ENCODE measurements at regions not wholly inside any gene's neighbourhood (a gene's known extent, or its start where the extent isn't known, plus 50 kb on each side); places are given as distances from the start of the nearest gene placed in this dataset.

DNA sequence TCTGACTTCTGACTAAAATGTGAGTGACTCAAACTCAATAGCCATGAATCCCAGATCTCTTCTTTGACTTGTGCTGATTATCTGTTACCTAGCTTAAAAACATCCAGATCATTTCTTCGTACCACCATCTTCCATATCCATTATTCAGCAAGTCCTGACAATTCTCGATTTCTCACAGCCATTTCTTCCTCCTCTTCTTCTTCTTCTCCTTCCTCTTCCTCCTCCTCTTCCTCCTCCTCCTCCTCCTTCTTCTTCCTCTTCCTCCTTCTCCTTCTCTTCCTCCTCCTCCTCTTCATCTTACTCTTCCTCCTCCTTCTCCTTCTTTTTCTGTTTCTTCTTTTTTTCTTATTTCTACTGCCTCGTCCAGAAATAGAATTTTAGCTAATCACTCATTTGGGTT is 77.0 kb upstream of the MAP1B start:
- TF ChIP-seq TAF1 (IDR thresholded peaks at IDR 0.05; ENCODE audit: borderline replicate concordance, insufficient read depth, low read length) (no peak), POLR2AphosphoS5 (IDR thresholded peaks at IDR 0.05; ENCODE audit: low read depth, low read length) (no peak)

All from PFSK-1 (cell line).